H1 (cell line): ENCODE measurements at regions not wholly inside any gene's neighbourhood (a gene's known extent, or its start where the extent isn't known, plus 50 kb on each side); places are given as distances from the start of the nearest gene placed in this dataset.

Experiments used
- CTCF ChIA-PET: fragments of 300-600 bp; sonication (Branson Sonifier 250); formaldehyde crosslinking; loops from one replicate; lab custom pipeline; 2021; ENCODE audit not compliant: partially characterized antibody; lab: Charles Lee
- POLR2A ChIA-PET: fragments of 300-600 bp; sonication (Branson Sonifier 250); formaldehyde crosslinking; loops from one replicate; lab custom pipeline; 2021; ENCODE audit warnings: inconsistent platforms; ENCODE audit not compliant: partially characterized antibody; lab: Charles Lee
- DNase-seq, 2 experiments: peaks; one replicate each; pipeline versions ENCODE4 v3.0.0 to v3.0.0-alpha.2; 2010 to 2022; ENCODE audit warnings: low spot score in 2 of 2, low read depth in 1 of 2, mixed read lengths in 1 of 2
- FAIRE-seq: peaks from 2 replicates; lab custom pipeline; 2011; peaks lifted over from hg19 to GRCh38; lab: Jason Lieb, UNC
- H2AFZ ChIP-seq: 2 replicates; pipeline ENCODE4 v1.8.1; 2012; ENCODE audit warnings: low read length, inconsistent platforms
- H2AK5ac ChIP-seq: 2 replicates; pipeline ENCODE4 v1.6.1; 2013; ENCODE audit warnings: low read depth, low read length
- H2BK120ac ChIP-seq: replicated peaks from 2 replicates; pipeline ENCODE3; 2013; ENCODE audit warnings: low read depth, low read length, inconsistent platforms
- H2BK12ac ChIP-seq: 2 replicates; pipeline ENCODE4 v1.6.1; 2013; ENCODE audit warnings: low read depth, low read length
- H2BK15ac ChIP-seq: 2 replicates; pipeline ENCODE4 v1.6.1; 2013; ENCODE audit warnings: low read length
- H2BK20ac ChIP-seq: 2 replicates; pipeline ENCODE4 v1.6.1; 2013; ENCODE audit warnings: low read length
- H2BK5ac ChIP-seq: 2 replicates; pipeline ENCODE4 v1.6.1; 2013; ENCODE audit warnings: low read depth, low read length
- H3K14ac ChIP-seq: 2 replicates; pipeline ENCODE4 v1.6.1; 2013; ENCODE audit warnings: inconsistent platforms; ENCODE audit not compliant: insufficient read length
- H3K18ac ChIP-seq: 2 replicates; pipeline ENCODE4 v1.6.1; 2013; ENCODE audit warnings: low read length; ENCODE audit errors: extremely low read depth
- H3K23ac ChIP-seq: 2 replicates; pipeline ENCODE4 v1.6.1; 2013; ENCODE audit warnings: inconsistent platforms; ENCODE audit not compliant: insufficient read length
- H3K23me2 ChIP-seq: 2 replicates; pipeline ENCODE4 v1.6.1; 2013; ENCODE audit warnings: low read depth, low read length
- H3K27ac ChIP-seq: 2 replicates; pipeline ENCODE4 v1.6.1; 2011; ENCODE audit warnings: low read depth, low read length, inconsistent platforms
- H3K27me3 ChIP-seq, 4 experiments: replicated peaks in 1 of 4; 1 replicate in 1 of 4; 2 replicates in 3 of 4; pipeline versions ENCODE4 v1.6.1 to v1.8.1; 2011 to 2013; ENCODE audit warnings: low read length in 3 of 4, mild to moderate bottlenecking in 3 of 4, inconsistent platforms in 2 of 4, mixed read lengths in 2 of 4, moderate library complexity in 1 of 4; ENCODE audit not compliant: control insufficient read depth in 3 of 4, insufficient read depth in 3 of 4; ENCODE audit errors: extremely low read depth in 1 of 4
- H3K36me3 ChIP-seq, 4 experiments: 2 replicates each; pipeline versions ENCODE4 v1.6.1 to v1.8.1; 2011 to 2013; ENCODE audit warnings: mild to moderate bottlenecking in 4 of 4, low read length in 3 of 4, moderate library complexity in 2 of 4, control low read depth in 1 of 4, inconsistent platforms in 1 of 4; ENCODE audit not compliant: insufficient read depth in 4 of 4, control insufficient read depth in 2 of 4
- H3K4ac ChIP-seq: replicated peaks from 2 replicates; pipeline ENCODE3; 2013; ENCODE audit warnings: low read length, low read depth, mixed read lengths, inconsistent platforms; ENCODE audit not compliant: insufficient read length
- H3K4me1 ChIP-seq, 4 experiments: replicated peaks in 1 of 4; 1 replicate in 1 of 4; 2 replicates in 3 of 4; pipeline versions ENCODE4 v1.6.1 to v1.8.1; 2011 to 2013; ENCODE audit warnings: low read length in 3 of 4, inconsistent platforms in 2 of 4, mixed read lengths in 1 of 4; ENCODE audit not compliant: insufficient read depth in 4 of 4, control insufficient read depth in 3 of 4
- H3K4me2 ChIP-seq, 2 experiments: 2 replicates each; pipeline versions ENCODE4 v1.6.1 to v1.8.1; 2011 to 2013; ENCODE audit warnings: low read depth in 2 of 2, low read length in 2 of 2, control low read depth in 1 of 2, inconsistent platforms in 1 of 2, mild to moderate bottlenecking in 1 of 2; ENCODE audit not compliant: insufficient read depth in 1 of 2
- H3K4me3 ChIP-seq, 4 experiments: fragments of 200-600, 300-600 bp in 1 of 4; sonication (generic), shearing (Covaris generic), sonication (Bioruptor Twin) in 1 of 4; 2 replicates each; pipeline versions ENCODE4 v1.5.1 to v1.8.1; 2011 to 2016; ENCODE audit warnings: low read length in 4 of 4, low read depth in 3 of 4, control low read depth in 2 of 4, inconsistent platforms in 2 of 4, mild to moderate bottlenecking in 2 of 4, mixed read lengths in 1 of 4, moderate library complexity in 1 of 4; ENCODE audit not compliant: insufficient read depth in 2 of 4; ENCODE audit errors: extremely low read depth in 1 of 4
- H3K56ac ChIP-seq: replicated peaks from 2 replicates; pipeline ENCODE3; 2013; ENCODE audit warnings: low read depth, mild to moderate bottlenecking, mixed read lengths, low read length, inconsistent platforms; ENCODE audit not compliant: insufficient read length
- H3K79me1 ChIP-seq: 2 replicates; pipeline ENCODE4 v1.6.1; 2013; ENCODE audit warnings: low read depth, low read length, control low read depth
- H3K79me2 ChIP-seq, 2 experiments: 2 replicates each; pipeline versions ENCODE4 v1.6.1 to v1.8.1; 2012 to 2013; ENCODE audit warnings: low read length in 2 of 2, mild to moderate bottlenecking in 2 of 2, inconsistent platforms in 1 of 2; ENCODE audit not compliant: insufficient read depth in 2 of 2, control insufficient read depth in 1 of 2
- H3K9ac ChIP-seq, 4 experiments: replicated peaks in 1 of 4; 1 replicate in 1 of 4; 2 replicates in 3 of 4; pipeline versions ENCODE4 v1.6.1 to v1.8.1; 2011 to 2013; ENCODE audit warnings: low read depth in 3 of 4, low read length in 3 of 4, control low read depth in 2 of 4, mild to moderate bottlenecking in 2 of 4, moderate library complexity in 2 of 4, inconsistent platforms in 1 of 4; ENCODE audit errors: extremely low read depth in 1 of 4
- H3K9me3 ChIP-seq, 2 experiments: 2 replicates each; pipeline versions ENCODE4 v1.6.1 to v1.8.1; 2012 to 2013; ENCODE audit warnings: mild to moderate bottlenecking in 2 of 2, moderate library complexity in 2 of 2, control low read depth in 1 of 2, inconsistent platforms in 1 of 2, low read depth in 1 of 2, low read length in 1 of 2, mixed read lengths in 1 of 2; ENCODE audit not compliant: insufficient read depth in 2 of 2
- H4K20me1 ChIP-seq, 2 experiments: replicated peaks in 1 of 2; 2 replicates each; pipeline versions ENCODE3 to v1.8.1; 2011 to 2013; ENCODE audit warnings: inconsistent platforms in 2 of 2, low read length in 2 of 2, mild to moderate bottlenecking in 1 of 2; ENCODE audit not compliant: insufficient read depth in 2 of 2, control insufficient read depth in 1 of 2
- H4K5ac ChIP-seq: 2 replicates; pipeline ENCODE4 v1.6.1; 2013; ENCODE audit warnings: low read length, low read depth, mixed read lengths, inconsistent platforms; ENCODE audit not compliant: insufficient read length
- H4K8ac ChIP-seq: 2 replicates; pipeline ENCODE4 v1.8.0; 2013; ENCODE audit warnings: mild to moderate bottlenecking, moderate library complexity, low read length, inconsistent platforms; ENCODE audit not compliant: insufficient read depth; ENCODE audit errors: extremely low read depth
- H4K91ac ChIP-seq: replicated peaks from 2 replicates; pipeline ENCODE3; 2013; ENCODE audit warnings: low read length, mixed read lengths, inconsistent platforms; ENCODE audit not compliant: insufficient read length
- ATF3 ChIP-seq: IDR thresholded peaks from 2 replicates; pipeline ENCODE4 v1.6.1; 2011; ENCODE audit warnings: low read depth, mild to moderate bottlenecking, low read length; ENCODE audit not compliant: insufficient read depth
- CBX8 ChIP-seq: fragments of 300-800, 300-1000 bp; sonication (generic); IDR thresholded peaks from 2 replicates; pipeline ENCODE4 v1.7.1; 2016; ENCODE audit warnings: low read depth, low read length, borderline replicate concordance
- FOSL1 ChIP-seq: IDR thresholded peaks from 2 replicates; pipeline ENCODE4 v1.6.1; 2011; ENCODE audit warnings: mild to moderate bottlenecking, low read depth, low read length, moderate library complexity; ENCODE audit not compliant: insufficient read depth
- HDAC2 ChIP-seq, 2 experiments: fragments of 300-600 bp in 1 of 2; sonication (generic) in 1 of 2; IDR thresholded peaks; 2 replicates each; pipeline ENCODE4 v1.6.1; 2011 to 2012; ENCODE audit warnings: low read depth in 2 of 2, low read length in 2 of 2, mild to moderate bottlenecking in 2 of 2, moderate library complexity in 2 of 2, borderline replicate concordance in 1 of 2, inconsistent platforms in 1 of 2
- HDAC6 ChIP-seq: IDR thresholded peaks from one replicate; pipeline ENCODE4 v1.7.1; 2012; ENCODE audit warnings: low read depth, mild to moderate bottlenecking, inconsistent platforms, low read length, moderate library complexity
- JUND ChIP-seq: IDR thresholded peaks from 2 replicates; pipeline ENCODE4 v1.6.1; 2011; ENCODE audit warnings: mild to moderate bottlenecking, improper control_type of control experiment, low read length
- RBBP5 ChIP-seq: IDR thresholded peaks from 2 replicates; pipeline ENCODE4 v1.7.1; 2012; ENCODE audit warnings: low read depth, mild to moderate bottlenecking, inconsistent platforms, low read length, moderate library complexity, borderline replicate concordance
- RFX5 ChIP-seq: IDR thresholded peaks from 2 replicates; pipeline ENCODE4 v1.6.1; 2011; ENCODE audit warnings: low read depth, low read length, improper control_type of control experiment, borderline replicate concordance
- SIN3A ChIP-seq, 2 experiments: IDR thresholded peaks in 1 of 2; conservative IDR thresholded peaks in 1 of 2; 2 replicates each; pipeline ENCODE4 v1.6.1; 2011 to 2012; ENCODE audit warnings: low read length in 2 of 2, improper control_type of control experiment in 1 of 2, low read depth in 1 of 2, mild to moderate bottlenecking in 1 of 2
- SIX5 ChIP-seq: IDR thresholded peaks from 2 replicates; pipeline ENCODE4 v1.6.1; 2011; ENCODE audit warnings: mild to moderate bottlenecking, low read depth, low read length
- SRF ChIP-seq: IDR thresholded peaks from 2 replicates; pipeline ENCODE4 v1.6.1; 2011; ENCODE audit warnings: mild to moderate bottlenecking, low read depth, low read length, moderate library complexity

GRCh38 chr14:97788364-97788763 lies 991.2 kb downstream of the VRK1 start:
- Histone ChIP-seq H2AFZ (no peak overlapping the region), H3K9me3 (peaks cover 0 to 4% of the 10 kb centered on the region in 2 experiments; a peak in 1 of 4 replicates)

More at GRCh38 chr14:97788364-97788763, 991.2 kb downstream of the VRK1 start:
- Histone ChIP-seq H3K23me2 (no peaks in the 10 kb centered on the region), H3K79me2 (no peaks in the 10 kb centered on the region), H2BK20ac (no peak overlapping the region), H2BK12ac (no peak overlapping the region), H3K36me3 (no peaks in the 10 kb centered on the region), H3K27me3 (no peaks in the 10 kb centered on the region), H4K20me1 (no peaks in the 10 kb centered on the region), H3K14ac (no peak overlapping the region), H2BK15ac (no peak overlapping the region), H3K9ac (no peak overlapping the region), H2BK5ac (no peak overlapping the region), H3K4ac (no peak overlapping the region), H3K18ac (no peak overlapping the region), H3K4me3 (no peak overlapping the region), H4K5ac (no peak overlapping the region), H2AK5ac (no peak overlapping the region), H3K27ac (no peak overlapping the region), H4K91ac (no peak overlapping the region), H4K8ac (no peak overlapping the region), H3K23ac (no peak overlapping the region), H2BK120ac (no peak overlapping the region), H3K56ac (no peak overlapping the region), H3K79me1 (no peaks in the 10 kb centered on the region), H3K4me1 (no peaks in the 10 kb centered on the region), H3K4me2 (no peak overlapping the region)
- ChIA-PET POLR2A (no interaction called here), CTCF (no interaction called here)
- DNase-seq = no peak
- TF ChIP-seq SIN3A (conservative IDR thresholded peaks at IDR 0.05 in 1 of 2, IDR thresholded peaks at IDR 0.05 in 1 of 2; ENCODE audit: low read depth in 1 of 2, low read length in 2 of 2) = no peak
- no peak for TF ChIP-seq FOSL1
- TF ChIP-seq ATF3 = no peak
- no peak for TF ChIP-seq RBBP5
- TF ChIP-seq HDAC2 (IDR thresholded peaks at IDR 0.05; ENCODE audit: borderline replicate concordance in 1 of 2, low read depth in 2 of 2, low read length in 2 of 2) = no peak
- TF ChIP-seq RFX5 = no peak
- TF ChIP-seq SRF = no peak
- no peak for TF ChIP-seq JUND
- no peak for TF ChIP-seq SIX5
- no peak for TF ChIP-seq HDAC6
- TF ChIP-seq CBX8 = no peak
- no peak for FAIRE-seq
